ENCODE measurements at regions not wholly inside any gene's neighbourhood (a gene's known extent, or its start where the extent isn't known, plus 50 kb on each side); places are given as distances from the start of the nearest gene placed in this dataset.

DNA sequence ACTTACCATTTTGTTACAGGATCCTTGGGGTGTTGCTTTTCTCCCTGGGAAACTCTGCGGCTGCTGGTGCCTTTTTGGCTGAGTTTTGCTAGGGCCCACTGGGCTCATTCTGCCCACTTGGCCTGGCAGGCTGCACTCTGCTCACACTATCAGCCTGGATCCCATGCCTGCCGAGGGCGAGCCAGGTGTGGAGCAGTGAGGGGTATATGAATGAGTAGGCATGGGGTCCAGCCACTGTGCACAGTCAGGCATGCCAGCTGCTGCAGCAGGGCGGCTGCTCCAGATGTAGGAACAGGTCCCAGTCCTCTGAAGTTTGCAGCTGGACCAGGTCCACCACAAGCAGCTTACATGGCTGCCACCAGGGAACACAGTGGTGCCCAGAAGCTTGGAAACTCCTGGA, 136.4 kb upstream of the CNTN3 start:
- H3K56ac ChIP-seq (ENCODE audit: insufficient read length, low read depth, low read length) = no peak overlapping the region
- WGBS (ENCODE audit: extremely low coverage, insufficient read length, low lambda C conversion rate) = no CpG with 5 or more reads among the region's 4 CpGs
- TF ChIP-seq, protein P1, sequence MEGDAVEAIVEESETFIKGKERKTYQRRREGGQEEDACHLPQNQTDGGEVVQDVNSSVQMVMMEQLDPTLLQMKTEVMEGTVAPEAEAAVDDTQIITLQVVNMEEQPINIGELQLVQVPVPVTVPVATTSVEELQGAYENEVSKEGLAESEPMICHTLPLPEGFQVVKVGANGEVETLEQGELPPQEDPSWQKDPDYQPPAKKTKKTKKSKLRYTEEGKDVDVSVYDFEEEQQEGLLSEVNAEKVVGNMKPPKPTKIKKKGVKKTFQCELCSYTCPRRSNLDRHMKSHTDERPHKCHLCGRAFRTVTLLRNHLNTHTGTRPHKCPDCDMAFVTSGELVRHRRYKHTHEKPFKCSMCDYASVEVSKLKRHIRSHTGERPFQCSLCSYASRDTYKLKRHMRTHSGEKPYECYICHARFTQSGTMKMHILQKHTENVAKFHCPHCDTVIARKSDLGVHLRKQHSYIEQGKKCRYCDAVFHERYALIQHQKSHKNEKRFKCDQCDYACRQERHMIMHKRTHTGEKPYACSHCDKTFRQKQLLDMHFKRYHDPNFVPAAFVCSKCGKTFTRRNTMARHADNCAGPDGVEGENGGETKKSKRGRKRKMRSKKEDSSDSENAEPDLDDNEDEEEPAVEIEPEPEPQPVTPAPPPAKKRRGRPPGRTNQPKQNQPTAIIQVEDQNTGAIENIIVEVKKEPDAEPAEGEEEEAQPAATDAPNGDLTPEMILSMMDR (conservative IDR thresholded peaks at IDR 0.05) = no peak
- H3K79me1 ChIP-seq (ENCODE audit: insufficient read depth, low read depth, low read length, poor library complexity, severe bottlenecking) = no peaks in the 10 kb centered on the region
- Mint-ChIP-seq H3K27me3 (ENCODE audit: low read depth) (no peaks in the 10 kb centered on the region; the same call in 1 of the 2 replicates), H3K27ac (peak overlapping the region in 1 of 3 experiments; percentile 35; a peak in 1 of 7 replicates), H3K4me1 (no peaks in the 10 kb centered on the region), H3K9me3 (peaks cover 0 to 1% of the 10 kb centered on the region in 2 experiments; a peak in 1 of 5 replicates), H3K4me3 (no peak overlapping the region), H3K36me3 (ENCODE audit: insufficient read depth in 1 of 3, low read depth in 3 of 3) (peaks cover 0 to 2% (median 0%) of the 10 kb centered on the region in 3 experiments; a peak in 1 of 7 replicates)
- H2BK5ac ChIP-seq (ENCODE audit: insufficient read length, low read length) = no peak overlapping the region
- H3K4ac ChIP-seq (ENCODE audit: low read depth, low read length) = no peak overlapping the region
- H3K9ac ChIP-seq (ENCODE audit: extremely low read depth, insufficient read length, low read length) = no peak overlapping the region
- H2BK12ac ChIP-seq (ENCODE audit: insufficient read length, low read depth, low read length) = no peak overlapping the region
- H2BK20ac ChIP-seq (ENCODE audit: low read depth, low read length, poor library complexity, severe bottlenecking) = no peak overlapping the region
- H2AFZ ChIP-seq (ENCODE audit: low read length) = no peak overlapping the region
- no peaks in the 10 kb centered on the region for H3K4me1 ChIP-seq (ENCODE audit: insufficient read depth, low read length)
- H4K5ac ChIP-seq (ENCODE audit: insufficient read length, low read depth, low read length) = no peak overlapping the region
- no peak overlapping the region for H3K18ac ChIP-seq (ENCODE audit: insufficient read length, low read depth, low read length)
- H3K14ac ChIP-seq (ENCODE audit: insufficient read depth, low read length) = no peak overlapping the region
- no peak overlapping the region for H2AK5ac ChIP-seq (ENCODE audit: insufficient read length, low read length)
- no peak overlapping the region for H2BK15ac ChIP-seq (ENCODE audit: low read depth, low read length)
- H3K79me2 ChIP-seq (ENCODE audit: insufficient read depth, low read length) = no peaks in the 10 kb centered on the region
- no peak overlapping the region for H3T11ph ChIP-seq (ENCODE audit: low read length)
- no peak overlapping the region for H4K91ac ChIP-seq (ENCODE audit: insufficient read length, low read depth, low read length)
- no peak overlapping the region for H4K8ac ChIP-seq (replicated peaks; ENCODE audit: insufficient read length, low read depth, low read length)
- no peak overlapping the region for H2BK120ac ChIP-seq (ENCODE audit: low read depth, low read length, poor library complexity, severe bottlenecking)
- H3K23me2 ChIP-seq (ENCODE audit: insufficient read length, low read depth, low read length, poor library complexity, severe bottlenecking) = no peaks in the 10 kb centered on the region
- H3K27me3 ChIP-seq (ENCODE audit: insufficient read depth, low read length) = no peaks in the 10 kb centered on the region
- H3K23ac ChIP-seq (ENCODE audit: insufficient read length, low read depth, low read length) = no peak overlapping the region
- no peak for DNase-seq
- no peaks in the 10 kb centered on the region for H3K9me3 ChIP-seq (ENCODE audit: control insufficient read depth, low read depth, low read length)
- H3K4me2 ChIP-seq (ENCODE audit: insufficient read depth, insufficient read length, low read length) = no peak overlapping the region
- H3K27ac ChIP-seq (ENCODE audit: insufficient read length, low read depth, low read length) = no peak overlapping the region
- no peaks in the 10 kb centered on the region for H4K20me1 ChIP-seq (ENCODE audit: control insufficient read depth, insufficient read depth, insufficient read length)

All from H9 (cell line).